ENCODE measurements at regions not wholly inside any gene's neighbourhood (a gene's known extent, or its start where the extent isn't known, plus 50 kb on each side); places are given as distances from the start of the nearest gene placed in this dataset.

GRCh38 chr1:166271151-166271538 lies 104.3 kb upstream of the FAM78B start:
- TF ChIP-seq MYNN (tag by site-specific recombination; IDR thresholded peaks at IDR 0.05; ENCODE audit: borderline replicate concordance), result no peak
- TF ChIP-seq ZNF792 (tag by site-specific recombination; IDR thresholded peaks at IDR 0.05), result no peak
- TF ChIP-seq ZBTB8A (tag by site-specific recombination; IDR thresholded peaks at IDR 0.05), result no peak
- no peak for TF ChIP-seq CTCF (tag by site-specific recombination; IDR thresholded peaks at IDR 0.05)
- TF ChIP-seq ZBTB17 (tag by site-specific recombination; IDR thresholded peaks at IDR 0.05), result no peak
